NCI-H2029 (cell line): ENCODE measurements at regions not wholly inside any gene's neighbourhood (a gene's known extent, or its start where the extent isn't known, plus 50 kb on each side); places are given as distances from the start of the nearest gene placed in this dataset.
"Not testable (repeated sequence)": the region's sequence is repeated elsewhere in the genome, so short reads cannot be mapped to it uniquely, and the experiment has no call there.

ENCODE experiments used
- DNase-seq: peaks from one replicate; lab custom pipeline; 2025; lab: John Stamatoyannopoulos, UW

- DNase-seq, result no peak
Observed at GRCh38 chr15:30030345-30030744, 52.4 kb upstream of the GOLGA8J start.

- no peak for DNase-seq
Observed at GRCh38 chr15:30023798-30024295, 58.9 kb upstream of the GOLGA8J start.

GRCh38 chr15:30010746-30011145, 72.0 kb upstream of the GOLGA8J start:
- no peak for DNase-seq

DNA sequence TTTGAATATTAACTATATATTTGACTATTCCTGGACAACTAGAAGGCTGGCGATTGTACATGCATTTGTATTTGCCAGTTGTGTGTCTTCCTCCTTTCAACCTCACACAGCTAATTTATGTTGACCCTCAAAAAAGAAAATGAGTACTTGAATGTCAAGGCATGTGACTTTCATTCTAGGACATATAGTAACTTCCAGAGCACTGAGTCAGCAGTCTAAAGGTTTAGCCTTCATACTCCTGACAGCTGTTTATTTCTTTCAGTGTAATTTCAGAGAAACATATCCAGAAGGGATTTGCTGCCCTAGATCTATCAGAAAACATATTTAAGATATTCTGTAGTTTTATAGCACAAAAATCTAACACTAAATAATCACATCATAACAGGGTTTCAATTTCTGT, 74.6 kb upstream of the GOLGA8J start:
- no peak for DNase-seq

DNA sequence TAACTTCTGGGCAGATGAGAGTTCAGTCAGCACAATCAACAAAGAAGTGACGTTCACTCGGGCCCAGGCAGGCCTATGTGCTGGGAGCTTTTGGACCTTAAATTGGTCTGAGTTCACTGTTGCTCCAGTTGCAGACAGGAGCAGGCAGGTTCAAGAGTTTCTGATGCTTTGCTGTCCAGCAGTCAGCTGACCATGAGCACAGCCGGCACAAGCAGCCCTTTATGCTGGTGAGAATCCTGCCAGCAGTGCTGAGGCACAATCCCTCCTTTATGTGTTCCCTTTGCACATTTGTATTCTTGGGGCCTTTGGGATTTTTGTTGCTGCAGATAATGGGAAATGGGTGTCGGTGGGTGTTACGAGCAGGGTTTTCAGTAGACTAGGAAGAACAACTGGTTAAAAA, 81.2 kb upstream of the GOLGA8J start:
- DNase-seq, result no peak

DNA sequence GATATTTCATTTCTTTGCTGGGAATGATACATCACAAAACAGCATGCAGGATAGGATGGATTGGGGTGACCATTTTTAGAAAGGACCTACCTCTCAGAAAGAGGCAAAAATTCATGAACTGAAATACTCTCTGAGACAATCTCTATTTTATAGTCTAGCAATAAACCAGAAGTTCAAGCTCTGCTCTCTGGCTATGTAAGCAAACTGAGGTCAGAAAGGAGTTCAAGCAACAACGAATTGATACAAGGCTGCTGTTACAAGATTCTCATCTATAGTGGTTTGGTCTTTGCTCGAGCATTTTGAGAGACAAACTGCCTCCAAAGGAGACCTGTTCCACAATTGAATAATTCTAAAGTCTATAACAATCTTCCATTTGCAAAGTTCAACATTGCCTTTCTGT, 84.7 kb upstream of the GOLGA8J start:
- no peak for DNase-seq

DNA sequence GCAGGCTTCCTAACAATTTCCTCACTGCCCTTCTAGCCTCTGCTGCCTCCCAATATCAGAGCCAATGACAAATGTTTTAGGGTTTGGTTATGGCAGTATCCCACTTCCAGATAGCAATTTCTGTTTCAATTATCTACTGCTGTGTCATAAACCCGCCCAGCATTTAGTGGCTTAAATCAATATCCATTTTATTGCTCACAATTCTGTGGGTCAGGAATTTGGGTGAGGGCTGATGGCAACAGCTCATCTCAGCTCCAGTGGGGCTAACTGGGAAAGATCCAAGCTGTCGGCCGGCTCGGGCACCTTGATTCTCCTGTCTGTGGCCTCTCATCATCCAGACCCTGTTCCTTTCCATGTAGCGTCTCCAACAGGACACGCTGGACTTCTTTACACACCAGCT, 85.3 kb upstream of the GOLGA8J start:
- DNase-seq, result no peak

GRCh38 chr15:29994284-29994683, 88.5 kb upstream of the GOLGA8J start:
- DNase-seq, result no peak

DNA sequence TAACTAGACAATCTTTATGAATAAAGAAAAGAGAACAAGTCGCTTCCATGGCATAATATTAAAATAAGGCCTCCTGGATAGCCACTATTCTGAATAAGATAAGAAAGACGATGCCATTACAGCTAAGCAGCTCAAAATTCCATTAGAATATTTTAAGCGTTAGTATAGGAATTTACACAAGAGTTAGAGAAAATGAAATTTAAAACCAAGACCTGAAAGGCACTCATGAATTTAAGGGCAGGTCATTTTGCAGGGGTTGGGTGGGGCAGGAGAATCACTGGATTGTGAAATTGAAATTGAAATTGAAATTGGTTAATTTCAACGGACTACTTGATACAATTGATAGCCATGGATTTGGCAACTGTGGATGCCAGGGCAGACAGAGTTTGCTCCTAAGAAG, 91.8 kb upstream of the GOLGA8J start:
- DNase-seq, result no peak

- peak; percentile 25 for DNase-seq
Observed at GRCh38 chr15:29990035-29990434, 92.7 kb upstream of the GOLGA8J start.

DNA sequence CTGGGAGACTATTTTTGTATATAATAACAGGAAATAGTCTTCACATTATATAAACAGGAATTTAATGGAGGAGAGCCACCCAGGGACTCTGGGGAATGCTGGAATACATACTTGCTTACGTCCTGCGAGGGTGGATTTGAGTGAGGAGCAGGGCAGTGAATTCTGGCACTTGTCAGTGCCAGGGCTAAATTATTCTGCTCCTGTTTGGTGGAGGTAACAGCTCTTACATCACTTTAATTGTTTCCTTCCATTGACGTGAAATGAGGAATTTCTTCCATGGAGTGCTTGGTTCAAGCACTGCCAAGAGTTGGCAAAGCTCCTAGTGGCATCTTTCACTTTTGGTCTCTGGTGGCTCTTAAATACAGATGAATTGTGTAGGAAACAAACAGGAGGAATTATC, 94.1 kb upstream of the GOLGA8J start:
- no peak for DNase-seq

DNA sequence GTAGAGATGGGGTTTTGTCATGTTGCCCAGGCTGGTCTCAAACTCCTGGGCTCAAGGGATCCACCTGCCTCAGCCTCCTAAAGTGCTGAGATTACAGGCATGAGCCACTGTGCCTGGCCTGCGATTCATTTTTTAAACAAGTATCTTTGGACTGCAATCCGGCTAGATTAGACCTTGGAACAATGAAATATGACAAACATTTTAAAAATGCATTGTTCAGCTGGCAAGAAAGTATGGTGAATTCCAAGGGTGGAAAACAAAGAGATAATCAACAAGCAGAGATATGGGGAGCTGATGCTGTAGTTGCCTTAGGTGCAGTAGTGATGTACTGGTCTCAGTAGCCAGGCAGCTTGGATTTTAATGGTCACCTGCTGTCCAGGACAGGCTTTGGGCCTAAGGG, 95.8 kb upstream of the GOLGA8J start:
- DNase-seq, result no peak

DNA sequence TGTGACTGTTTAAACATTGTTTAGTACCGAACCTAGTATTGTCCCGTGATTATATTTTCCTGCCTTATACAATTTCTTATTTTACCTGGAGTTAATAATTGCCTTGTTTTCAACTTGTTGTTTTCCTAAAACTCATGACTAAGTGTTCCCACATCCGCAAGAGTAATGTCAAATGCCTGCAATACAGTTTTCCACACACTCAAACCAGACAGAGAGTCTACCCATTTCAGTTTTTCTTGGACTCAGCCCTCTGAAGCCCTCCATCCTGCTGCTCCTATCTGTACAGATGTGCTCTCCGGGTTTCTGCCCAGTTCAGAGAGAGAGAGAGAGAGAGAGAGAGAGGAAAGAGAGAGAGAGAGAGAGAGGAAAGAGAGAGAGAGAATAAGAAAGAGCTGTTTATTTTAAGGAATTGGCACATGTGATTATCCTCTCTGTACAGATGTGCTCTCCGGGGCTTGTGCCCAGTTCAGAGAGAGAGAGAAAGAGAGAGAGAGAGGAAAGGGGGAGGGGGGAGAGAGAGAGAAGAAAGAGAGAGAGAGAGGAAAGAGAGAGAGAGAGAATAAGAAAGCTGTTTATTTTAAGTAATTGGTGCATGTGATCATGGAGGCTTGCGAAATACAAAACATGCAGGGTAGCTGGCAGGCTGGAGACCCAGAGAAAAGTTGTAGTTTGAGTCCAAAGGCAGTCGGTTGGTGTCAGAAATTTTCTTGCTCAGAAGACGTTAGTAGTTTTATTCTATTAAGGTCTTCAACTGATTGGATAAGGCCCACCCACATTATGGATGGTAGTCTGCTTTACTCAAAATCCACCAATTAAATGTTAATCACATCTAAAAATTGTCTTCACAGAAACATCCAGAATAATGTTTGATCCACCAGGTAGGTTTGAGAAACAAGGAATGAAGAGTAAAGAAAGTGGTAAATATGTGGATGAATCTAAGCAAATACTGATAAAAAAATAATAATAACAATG, 104.1 kb upstream of the GOLGA8J start:
- no peak for DNase-seq

DNA sequence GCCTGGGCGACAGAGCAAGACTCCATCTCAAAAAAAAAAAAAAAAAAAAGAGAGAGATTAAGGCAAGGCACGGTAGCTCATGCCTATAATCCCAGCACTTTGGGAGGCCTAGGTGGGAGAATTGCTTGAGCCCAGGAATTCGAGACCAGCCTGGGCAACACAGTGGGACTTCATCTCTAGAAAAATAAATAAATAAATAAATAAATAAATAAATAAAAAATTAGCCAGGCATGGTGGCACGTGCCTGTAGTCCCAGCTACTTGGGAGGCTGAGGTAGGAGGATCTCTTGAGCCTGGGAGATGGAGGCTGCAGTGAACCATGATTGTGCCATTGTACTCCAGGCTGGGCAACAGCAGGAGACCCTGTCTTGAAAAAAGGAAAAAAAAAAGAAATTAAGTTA, 108.7 kb upstream of the GOLGA8J start:
- not testable (repeated sequence) for DNase-seq

GRCh38 chr15:29972051-29972450, 110.7 kb upstream of the GOLGA8J start:
- no peak for DNase-seq

DNA sequence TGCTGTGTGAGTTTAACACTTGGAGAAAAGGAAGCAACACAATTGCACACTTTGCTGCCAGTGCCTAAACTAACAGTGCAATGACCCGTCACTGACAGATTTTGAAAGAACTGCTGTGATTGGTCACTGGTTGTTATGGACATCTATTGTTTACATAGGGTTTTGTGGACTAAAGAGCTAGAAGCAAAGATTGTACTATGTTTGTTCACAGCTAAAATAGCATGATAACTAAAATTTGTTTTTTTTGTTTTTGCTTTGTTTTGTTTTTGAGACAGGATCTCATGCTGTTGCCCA, 112.4 kb upstream of the GOLGA8J start:
- no peak for DNase-seq

DNA sequence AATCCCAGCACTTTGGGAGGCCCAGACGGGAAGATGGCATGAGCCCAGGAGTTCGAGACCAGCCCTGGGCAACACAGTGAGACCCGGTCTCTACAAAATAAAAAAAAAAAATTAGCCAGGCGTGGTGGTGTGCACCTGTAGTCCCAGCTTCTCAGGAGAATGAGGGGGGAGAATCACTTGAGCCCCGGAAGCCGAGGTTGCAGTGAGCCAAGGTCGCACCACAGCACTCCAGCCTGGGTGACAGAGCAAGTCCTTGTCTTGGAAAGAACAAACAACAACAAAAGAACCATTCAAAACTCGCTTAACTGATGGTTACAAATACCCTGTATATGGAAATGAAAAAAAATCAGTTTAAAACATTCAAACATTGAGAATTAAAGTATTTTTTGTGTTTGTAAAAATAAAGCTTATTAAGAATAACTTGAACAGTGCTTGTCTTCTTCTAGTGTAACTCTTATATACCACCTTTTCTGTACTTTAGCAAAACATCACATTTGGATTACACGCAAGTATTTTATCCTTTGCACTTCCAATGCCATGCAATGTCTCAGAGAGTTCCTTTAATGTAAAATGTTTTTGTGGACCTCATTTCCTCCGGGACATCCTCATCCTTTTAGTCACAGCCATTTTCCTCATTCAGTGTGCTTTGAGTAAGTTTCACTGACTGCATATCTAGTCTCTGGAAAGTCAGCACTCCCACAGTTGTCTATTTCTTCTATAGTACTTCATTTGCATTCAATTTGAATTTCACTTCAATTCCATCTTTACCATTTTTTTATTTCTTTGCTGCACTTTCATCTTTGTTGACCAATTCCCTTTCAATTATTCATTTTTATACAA, 113.0 kb upstream of the GOLGA8J start:
- DNase-seq, result no peak

DNA sequence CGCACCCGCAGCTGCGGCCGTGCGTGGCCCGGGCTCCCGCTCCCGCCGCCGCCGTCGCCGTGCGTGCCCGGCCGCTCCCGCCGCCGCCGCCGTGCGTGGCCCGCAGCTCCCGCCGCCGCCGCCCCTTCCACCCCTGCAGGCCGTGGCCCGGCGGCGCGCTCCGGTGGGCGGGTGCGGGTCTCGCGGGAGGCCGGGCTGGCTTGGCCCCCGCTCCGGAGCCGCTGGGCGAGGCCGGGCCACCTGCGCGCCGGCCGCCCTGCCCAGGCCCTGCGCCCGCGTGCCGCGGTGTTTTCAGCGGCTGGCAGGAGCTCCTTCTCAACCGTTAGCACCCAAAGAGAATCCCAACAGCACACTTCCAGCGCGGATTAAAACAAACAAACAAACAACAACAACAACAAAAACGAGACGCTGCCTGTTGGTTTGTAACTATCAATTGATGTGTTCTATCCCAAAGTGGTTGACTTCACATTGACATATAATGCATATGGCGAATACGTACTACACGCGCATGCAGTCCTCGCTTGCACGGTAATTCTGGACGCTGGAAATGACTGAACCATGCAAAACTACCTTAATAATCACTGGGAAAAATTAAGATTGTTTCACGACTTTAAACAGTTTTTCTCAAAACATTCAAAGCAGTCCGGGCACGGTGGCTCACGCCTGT, 113.7 kb upstream of the GOLGA8J start:
- DNase-seq, result no peak

DNA sequence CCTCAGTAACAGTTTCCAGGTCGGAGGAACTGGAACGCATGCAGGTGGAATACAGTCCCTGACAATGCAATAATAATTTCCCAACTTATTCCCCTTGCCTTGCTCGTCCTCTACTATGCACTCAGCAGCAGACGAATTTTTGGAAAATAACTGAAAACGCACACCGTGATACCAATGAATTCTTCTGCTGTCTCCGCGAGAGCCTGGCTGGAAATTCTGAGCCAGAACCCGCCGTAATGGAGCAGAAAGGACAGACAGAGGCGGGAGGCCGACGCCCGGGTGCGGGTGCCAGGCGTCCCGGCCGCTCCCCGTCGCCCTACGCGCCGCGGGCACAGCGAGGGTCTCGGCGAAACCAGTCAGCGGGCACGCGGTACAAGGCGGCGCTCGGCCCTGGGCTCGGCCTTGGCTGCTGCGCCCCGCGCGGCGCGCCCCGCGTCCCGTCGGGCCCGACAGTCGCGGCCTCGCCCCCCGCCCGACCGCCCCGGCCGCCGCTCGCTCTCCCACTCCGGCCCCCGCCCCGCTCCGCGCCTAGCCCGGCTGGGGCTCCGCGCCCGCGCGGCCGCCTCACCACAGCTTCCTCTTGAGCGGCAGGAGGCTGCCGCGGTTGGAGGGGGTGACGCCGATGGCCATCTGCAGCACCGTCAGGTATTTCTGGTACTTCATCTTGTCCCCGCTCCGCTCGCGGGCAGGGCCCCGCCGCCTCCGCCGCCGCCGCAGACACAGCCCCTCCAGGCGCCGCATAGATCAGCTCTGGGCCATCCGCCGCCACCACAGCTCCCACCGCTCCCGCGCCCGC, 114.5 kb upstream of the GOLGA8J start:
- no peak for DNase-seq

DNA sequence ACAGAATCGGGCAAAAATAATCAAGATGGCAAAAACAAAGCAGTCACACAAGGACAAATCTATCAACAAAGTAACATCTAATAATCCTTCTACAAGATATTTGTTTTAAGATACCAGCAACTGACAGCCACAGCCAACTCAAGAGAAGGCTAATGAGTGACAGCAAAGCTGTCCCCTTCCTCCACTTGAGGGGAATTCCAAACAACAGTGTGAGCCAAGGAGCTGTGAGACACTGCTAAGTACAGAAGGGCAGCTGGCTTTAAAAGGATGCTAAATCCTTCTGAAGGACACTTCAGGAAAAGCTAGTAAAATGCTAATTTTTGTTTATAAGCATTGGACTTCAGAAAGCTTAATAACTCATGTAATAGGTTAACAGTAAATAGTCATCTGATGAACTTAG, 120.3 kb upstream of the GOLGA8J start:
- no peak for DNase-seq

DNA sequence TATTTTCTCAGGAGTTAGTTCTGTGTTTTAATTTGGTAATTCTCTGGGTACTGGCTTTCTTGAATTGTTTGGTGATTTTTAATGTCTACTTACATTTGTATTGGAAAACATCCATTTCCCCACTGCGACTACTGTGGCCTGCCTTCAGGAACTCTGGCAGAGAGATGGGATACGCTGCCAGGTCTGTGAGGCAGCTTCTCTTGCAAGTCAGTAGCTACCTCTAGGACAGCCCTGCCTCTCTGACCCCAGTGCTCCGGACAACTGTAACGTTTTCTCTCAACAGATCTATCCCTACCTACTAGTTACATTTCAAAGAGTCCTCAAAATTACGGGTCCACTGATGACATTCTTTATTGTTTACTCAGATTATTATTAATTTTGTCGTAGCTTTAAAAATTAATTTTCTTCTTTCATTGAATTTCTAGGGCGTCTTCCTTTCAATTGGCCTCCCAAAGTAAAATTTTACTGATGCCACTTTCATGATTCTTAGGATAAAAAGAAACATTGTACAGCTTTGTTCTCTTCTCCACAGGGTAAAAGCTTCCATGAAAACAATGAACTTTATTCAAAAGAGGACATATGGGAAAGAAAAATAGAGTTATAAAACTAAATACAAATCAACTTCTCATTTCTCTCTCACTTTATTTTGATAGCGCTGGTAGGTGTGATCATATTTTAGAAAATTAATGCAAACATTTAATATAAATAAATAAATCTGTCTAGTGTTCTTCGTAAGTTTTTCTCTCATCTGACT, 123.2 kb upstream of the GOLGA8J start:
- DNase-seq, result no peak
